SK-N-SH treated with all-trans-retinoic acid at 6 μM for 48 hours (cell line): ENCODE measurements at regions not wholly inside any gene's neighbourhood (a gene's known extent, or its start where the extent isn't known, plus 50 kb on each side); places are given as distances from the start of the nearest gene placed in this dataset.

Source experiments
- ATAC-seq: fragments of 200-7000 bp; cut with Tn5 transposase; 3 replicates; pipeline ENCODE4 v1.9.1; 2020; ENCODE audit warnings: mild to moderate bottlenecking, moderate library complexity
- ARNTL ChIP-seq: fragments of 450-650 bp; formaldehyde crosslinking; IDR thresholded peaks from 2 replicates; pipeline ENCODE4 v1.5.0; 2020; ENCODE audit warnings: low read depth, mild to moderate bottlenecking, moderate library complexity, borderline replicate concordance
- BACH2 ChIP-seq: fragments of 250-450 bp; sonication (Bioruptor Pico); IDR thresholded peaks from 2 replicates; pipeline ENCODE4 v1.9.0; 2021; ENCODE audit warnings: mild to moderate bottlenecking, borderline replicate concordance
- CREB5 ChIP-seq: fragments of 250-450 bp; sonication (Bioruptor Pico); IDR thresholded peaks from 2 replicates; pipeline ENCODE4 v1.5.1; 2020; ENCODE audit warnings: low read depth, mild to moderate bottlenecking, moderate library complexity
- CSDC2 ChIP-seq: fragments of 250-450 bp; sonication (Bioruptor Pico); IDR thresholded peaks from 2 replicates; pipeline ENCODE4 v1.5.0; 2020; ENCODE audit warnings: mild to moderate bottlenecking, moderate library complexity
- CSRNP3 ChIP-seq: fragments of 250-450 bp; sonication (Bioruptor Pico); IDR thresholded peaks from 2 replicates; pipeline ENCODE4 v1.5.1; 2021; ENCODE audit warnings: mild to moderate bottlenecking, moderate library complexity
- ESRRG ChIP-seq: fragments of 250-450 bp; sonication (Bioruptor Pico); IDR thresholded peaks from 2 replicates; pipeline ENCODE4 v1.6.1; 2021; ENCODE audit warnings: mild to moderate bottlenecking
- GLIS3 ChIP-seq: fragments of 250-450 bp; sonication (Bioruptor Pico); IDR thresholded peaks from 2 replicates; pipeline ENCODE4 v1.5.0; 2020; ENCODE audit warnings: mild to moderate bottlenecking, moderate library complexity
- ISL1 ChIP-seq: fragments of 250-450 bp; sonication (Bioruptor Pico); IDR thresholded peaks from 2 replicates; pipeline ENCODE4 v2.1.2; 2022; ENCODE audit warnings: mild to moderate bottlenecking, moderate library complexity
- OSR1 ChIP-seq: fragments of 250-450 bp; sonication (Bioruptor Pico); IDR thresholded peaks from 2 replicates; pipeline ENCODE4 v1.8.0; 2022; ENCODE audit warnings: moderate library complexity, mild to moderate bottlenecking, inconsistent platforms
- PPARA ChIP-seq: fragments of 250-450 bp; sonication (Bioruptor Pico); IDR thresholded peaks from 2 replicates; pipeline ENCODE4 v1.5.0; 2020; ENCODE audit warnings: mild to moderate bottlenecking, borderline replicate concordance
- RARB ChIP-seq: fragments of 250-450 bp; sonication (Bioruptor Pico); IDR thresholded peaks from 2 replicates; pipeline ENCODE4 v1.8.0; 2021; ENCODE audit warnings: mild to moderate bottlenecking, moderate library complexity
- SNAI2 ChIP-seq: fragments of 250-450 bp; sonication (Bioruptor Pico); IDR thresholded peaks from 2 replicates; pipeline ENCODE4 v1.5.0; 2020; ENCODE audit warnings: mild to moderate bottlenecking, moderate library complexity
- TCF4 ChIP-seq: fragments of 250-450 bp; sonication (Bioruptor Pico); IDR thresholded peaks from 2 replicates; pipeline ENCODE4 v1.8.0; 2021; ENCODE audit warnings: mild to moderate bottlenecking, moderate library complexity, borderline replicate concordance
- TOX ChIP-seq: fragments of 250-450 bp; sonication (Bioruptor Pico); IDR thresholded peaks from 2 replicates; pipeline ENCODE4 v1.8.0; 2021; ENCODE audit warnings: mild to moderate bottlenecking, moderate library complexity, borderline replicate concordance
- TSHZ2 ChIP-seq: fragments of 250-450 bp; sonication (Bioruptor Pico); IDR thresholded peaks from 2 replicates; pipeline ENCODE4 v1.5.0; 2020; ENCODE audit warnings: mild to moderate bottlenecking, moderate library complexity
- ZC3H10 ChIP-seq: fragments of 250-450 bp; sonication (Bioruptor Pico); IDR thresholded peaks from 2 replicates; pipeline ENCODE4 v1.5.1; 2021; ENCODE audit warnings: mild to moderate bottlenecking, moderate library complexity
- ZFP3 ChIP-seq: fragments of 250-450 bp; sonication (Bioruptor Pico); IDR thresholded peaks from 2 replicates; pipeline ENCODE4 v1.5.0; 2020; ENCODE audit warnings: mild to moderate bottlenecking, moderate library complexity
- ZFP30 ChIP-seq: fragments of 450-650 bp; formaldehyde crosslinking; IDR thresholded peaks from 2 replicates; pipeline ENCODE4 v1.5.0; 2022; ENCODE audit warnings: mild to moderate bottlenecking, moderate library complexity
- ZNF565 ChIP-seq: fragments of 450-650 bp; formaldehyde crosslinking; conservative IDR thresholded peaks from 2 replicates; pipeline ENCODE4 v1.5.0; 2020; ENCODE audit warnings: low read depth, mild to moderate bottlenecking, moderate library complexity
- ZNF70 ChIP-seq: fragments of 450-650 bp; formaldehyde crosslinking; IDR thresholded peaks from 2 replicates; pipeline ENCODE4 v1.5.0; 2020; ENCODE audit warnings: mild to moderate bottlenecking, moderate library complexity
- ZNF8 ChIP-seq: fragments of 450-650 bp; formaldehyde crosslinking; IDR thresholded peaks from 2 replicates; pipeline ENCODE4 v1.5.0; 2020; ENCODE audit warnings: mild to moderate bottlenecking, moderate library complexity
- TF ChIP-seq, protein P1 (sequence below): fragments of 250-450 bp; sonication (Bioruptor Pico); IDR thresholded peaks from 2 replicates; pipeline ENCODE4 v1.8.0; 2020; ENCODE audit warnings: mild to moderate bottlenecking, moderate library complexity, borderline replicate concordance
- TF ChIP-seq, protein P2 (sequence below): fragments of 250-450 bp; sonication (Bioruptor Pico); IDR thresholded peaks from 2 replicates; pipeline ENCODE4 v1.8.0; 2021; ENCODE audit warnings: low read depth, mild to moderate bottlenecking, moderate library complexity, borderline replicate concordance

DNA sequence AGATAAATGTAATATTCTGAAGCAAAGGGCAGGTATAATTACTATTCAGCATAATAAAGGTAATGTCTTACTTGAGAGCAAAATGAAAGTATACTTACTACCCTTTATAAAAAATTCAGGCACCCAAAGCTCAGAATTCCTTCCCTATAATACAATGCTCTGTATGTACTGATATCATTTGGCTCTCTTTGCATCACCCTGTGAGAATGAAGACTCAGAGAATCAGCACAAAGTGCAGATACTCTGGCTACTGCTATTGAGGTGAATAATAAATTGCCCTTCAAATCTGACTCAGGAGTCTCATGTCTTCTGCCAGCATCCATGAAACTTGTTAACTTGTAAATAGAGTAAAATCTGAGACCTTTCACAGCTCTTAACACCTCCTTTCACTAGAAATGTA, 108.5 kb upstream of the KCTD3 start:
- ATAC-seq = no peak; the same call in 2 of the 3 replicates
- no peak for TF ChIP-seq ARNTL (CRISPR knock-in tag)
- TF ChIP-seq ZNF565 (CRISPR knock-in tag) = no peak
- TF ChIP-seq OSR1 (CRISPR knock-in tag) = no peak
- TF ChIP-seq ISL1 (CRISPR knock-in tag) = no peak
- no peak for TF ChIP-seq ZFP30

DNA sequence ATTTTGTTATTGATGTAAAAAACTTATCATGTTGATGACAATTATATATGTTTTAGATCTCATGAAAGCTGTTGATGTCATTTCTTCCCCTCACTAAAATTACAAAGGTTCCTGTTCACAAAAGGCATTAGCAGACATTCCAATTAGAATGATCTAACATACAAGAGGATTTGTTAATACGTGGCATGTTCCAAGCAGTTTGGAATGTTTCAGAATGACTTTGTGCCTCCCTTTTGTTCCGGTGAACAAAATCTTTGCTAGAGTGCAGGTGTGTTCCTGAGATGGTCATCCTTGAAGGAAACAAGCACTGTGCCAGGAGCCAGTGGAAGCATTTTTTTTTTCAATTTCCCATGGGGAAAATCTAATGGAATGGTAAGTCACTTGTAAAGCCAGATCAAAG, 108.0 kb upstream of the KCTD3 start:
- no peak for ATAC-seq
- TF ChIP-seq TOX (CRISPR knock-in tag) = no peak
- TF ChIP-seq BACH2 (CRISPR knock-in tag) = no peak
- TF ChIP-seq, protein P1, sequence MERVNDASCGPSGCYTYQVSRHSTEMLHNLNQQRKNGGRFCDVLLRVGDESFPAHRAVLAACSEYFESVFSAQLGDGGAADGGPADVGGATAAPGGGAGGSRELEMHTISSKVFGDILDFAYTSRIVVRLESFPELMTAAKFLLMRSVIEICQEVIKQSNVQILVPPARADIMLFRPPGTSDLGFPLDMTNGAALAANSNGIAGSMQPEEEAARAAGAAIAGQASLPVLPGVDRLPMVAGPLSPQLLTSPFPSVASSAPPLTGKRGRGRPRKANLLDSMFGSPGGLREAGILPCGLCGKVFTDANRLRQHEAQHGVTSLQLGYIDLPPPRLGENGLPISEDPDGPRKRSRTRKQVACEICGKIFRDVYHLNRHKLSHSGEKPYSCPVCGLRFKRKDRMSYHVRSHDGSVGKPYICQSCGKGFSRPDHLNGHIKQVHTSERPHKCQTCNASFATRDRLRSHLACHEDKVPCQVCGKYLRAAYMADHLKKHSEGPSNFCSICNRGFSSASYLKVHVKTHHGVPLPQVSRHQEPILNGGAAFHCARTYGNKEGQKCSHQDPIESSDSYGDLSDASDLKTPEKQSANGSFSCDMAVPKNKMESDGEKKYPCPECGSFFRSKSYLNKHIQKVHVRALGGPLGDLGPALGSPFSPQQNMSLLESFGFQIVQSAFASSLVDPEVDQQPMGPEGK = no peak
- no peak for TF ChIP-seq CSDC2 (CRISPR knock-in tag)
- TF ChIP-seq CSRNP3 (CRISPR knock-in tag) = no peak
- TF ChIP-seq CREB5 (CRISPR knock-in tag) = no peak
- TF ChIP-seq GLIS3 = no peak
- TF ChIP-seq, protein P2, sequence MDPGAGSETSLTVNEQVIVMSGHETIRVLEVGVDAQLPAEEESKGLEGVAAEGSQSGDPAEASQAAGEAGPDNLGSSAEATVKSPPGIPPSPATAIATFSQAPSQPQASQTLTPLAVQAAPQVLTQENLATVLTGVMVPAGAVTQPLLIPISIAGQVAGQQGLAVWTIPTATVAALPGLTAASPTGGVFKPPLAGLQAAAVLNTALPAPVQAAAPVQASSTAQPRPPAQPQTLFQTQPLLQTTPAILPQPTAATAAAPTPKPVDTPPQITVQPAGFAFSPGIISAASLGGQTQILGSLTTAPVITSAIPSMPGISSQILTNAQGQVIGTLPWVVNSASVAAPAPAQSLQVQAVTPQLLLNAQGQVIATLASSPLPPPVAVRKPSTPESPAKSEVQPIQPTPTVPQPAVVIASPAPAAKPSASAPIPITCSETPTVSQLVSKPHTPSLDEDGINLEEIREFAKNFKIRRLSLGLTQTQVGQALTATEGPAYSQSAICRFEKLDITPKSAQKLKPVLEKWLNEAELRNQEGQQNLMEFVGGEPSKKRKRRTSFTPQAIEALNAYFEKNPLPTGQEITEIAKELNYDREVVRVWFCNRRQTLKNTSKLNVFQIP (CRISPR knock-in tag) = no peak
- TF ChIP-seq ZNF70 (CRISPR knock-in tag) = no peak
- TF ChIP-seq ISL1 (CRISPR knock-in tag) = no peak
- TF ChIP-seq ZC3H10 (CRISPR knock-in tag) = no peak
- TF ChIP-seq TCF4 (CRISPR knock-in tag) = no peak
- no peak for TF ChIP-seq PPARA (CRISPR knock-in tag)
- no peak for TF ChIP-seq ZFP3
- no peak for TF ChIP-seq ZNF8 (CRISPR knock-in tag)
- no peak for TF ChIP-seq ARNTL (CRISPR knock-in tag)
- no peak for TF ChIP-seq ZFP30
- no peak for TF ChIP-seq ESRRG (CRISPR knock-in tag)
- TF ChIP-seq SNAI2 (CRISPR knock-in tag) = no peak
- TF ChIP-seq ZNF565 (CRISPR knock-in tag) = no peak

DNA sequence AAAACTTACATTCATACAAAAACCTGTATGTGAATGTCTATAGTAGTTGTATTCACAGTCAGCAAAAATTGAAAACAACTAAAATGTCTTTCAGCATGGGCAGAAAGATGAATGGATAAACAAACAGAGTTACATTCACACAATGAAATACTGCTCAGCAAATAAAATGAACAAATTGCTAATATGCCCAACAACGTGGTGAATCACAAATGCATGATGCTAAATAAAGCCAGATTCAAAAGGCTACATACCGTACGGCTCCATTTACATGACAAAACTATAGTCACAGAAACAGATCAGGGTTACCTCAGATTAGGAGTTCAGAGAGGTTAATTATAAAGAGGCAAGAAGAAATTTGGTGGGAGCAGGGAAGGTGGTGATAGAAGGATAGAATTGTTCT, 100.7 kb upstream of the KCTD3 start:
- TF ChIP-seq ARNTL (CRISPR knock-in tag) = no peak
- TF ChIP-seq ZFP3 = no peak
- TF ChIP-seq RARB = no peak
- TF ChIP-seq TSHZ2 (CRISPR knock-in tag) = no peak
- no peak for TF ChIP-seq ZFP30
- TF ChIP-seq ZNF8 (CRISPR knock-in tag) = no peak
- no peak for TF ChIP-seq GLIS3
- TF ChIP-seq ESRRG (CRISPR knock-in tag) = no peak
- ATAC-seq = no peak
